SU-DHL-6 (cell line): ENCODE measurements at regions not wholly inside any gene's neighbourhood (a gene's known extent, or its start where the extent isn't known, plus 50 kb on each side); places are given as distances from the start of the nearest gene placed in this dataset.

Experiments used
- H2AFZ ChIP-seq: fragments of 200-600 bp; sonication (generic); 2 replicates; pipeline ENCODE4 v1.6.1; 2014; ENCODE audit warnings: low read depth, mild to moderate bottlenecking, moderate library complexity, mixed read lengths, antibody characterized with exemption, low read length; ENCODE audit not compliant: severe bottlenecking
- H3F3A ChIP-seq: fragments of 200-600 bp; shearing (Covaris generic); 2 replicates; pipeline ENCODE4 v1.6.0; 2016; ENCODE audit warnings: antibody characterized with exemption, mild to moderate bottlenecking; ENCODE audit not compliant: insufficient read depth
- H3K27ac ChIP-seq: fragments of 200-600 bp; sonication (generic); 2 replicates; pipeline ENCODE4 v1.5.1; 2016; ENCODE audit warnings: low read depth, mild to moderate bottlenecking, low read length, moderate library complexity, mixed read lengths
- H3K27me3 ChIP-seq: fragments of 200-600 bp; sonication (generic), shearing (Covaris generic); 2 replicates; pipeline ENCODE4 v1.6.0; 2014; ENCODE audit warnings: mild to moderate bottlenecking, low read length
- H3K36me3 ChIP-seq: fragments of 200-600 bp; sonication (generic); 2 replicates; pipeline ENCODE4 v1.6.1; 2014; ENCODE audit warnings: mild to moderate bottlenecking, low read length, mixed read lengths
- H3K4me2 ChIP-seq: fragments of 300-600, 200-600 bp; shearing (Covaris generic), sonication (generic); 2 replicates; pipeline ENCODE4 v1.6.0; 2014; ENCODE audit warnings: low read length, low read depth, mild to moderate bottlenecking; ENCODE audit not compliant: poor library complexity, severe bottlenecking
- H3K4me3 ChIP-seq: fragments of 200-600 bp; sonication (generic); 2 replicates; pipeline ENCODE4 v1.5.1; 2014; ENCODE audit warnings: antibody characterized with exemption, low read length, mild to moderate bottlenecking, mixed read lengths; ENCODE audit not compliant: insufficient read depth, poor library complexity, severe bottlenecking
- H3K79me2 ChIP-seq: fragments of 200-600 bp; sonication (generic); 2 replicates; pipeline ENCODE4 v1.6.1; 2014; ENCODE audit warnings: mild to moderate bottlenecking, low read length, moderate library complexity; ENCODE audit not compliant: insufficient read depth
- H3K9ac ChIP-seq: fragments of 200-600 bp; sonication (generic); 2 replicates; pipeline ENCODE4 v1.7.0; 2014; ENCODE audit warnings: mild to moderate bottlenecking, low read length
- H3K9me2 ChIP-seq: fragments of 200-600 bp; sonication (generic); replicated peaks from 2 replicates; pipeline ENCODE4 v1.6.1; 2014; ENCODE audit warnings: low read length; ENCODE audit not compliant: insufficient read depth
- H3K9me3 ChIP-seq: fragments of 200-600 bp; sonication (generic); 2 replicates; pipeline ENCODE4 v1.6.1; 2014; ENCODE audit warnings: low read length, mixed read lengths; ENCODE audit not compliant: insufficient read depth
- H4K20me1 ChIP-seq: fragments of 200-600 bp; sonication (generic); 2 replicates; pipeline ENCODE4 v1.6.1; 2014; ENCODE audit warnings: low read depth, mild to moderate bottlenecking, antibody characterized with exemption, low read length, moderate library complexity, mixed read lengths
- CTCF ChIP-seq: fragments of 200-600 bp; sonication (generic); IDR thresholded peaks from one replicate; pipeline ENCODE4 v1.5.1; 2017; ENCODE audit warnings: antibody characterized with exemption, mild to moderate bottlenecking, low read length, moderate library complexity; ENCODE audit not compliant: insufficient read depth, poor library complexity, severe bottlenecking
- EZH2phosphoT487 ChIP-seq: fragments of 200-600 bp; sonication (generic), shearing (Covaris generic); conservative IDR thresholded peaks from 2 replicates; pipeline ENCODE4 v1.6.1; 2018; ENCODE audit warnings: mild to moderate bottlenecking, antibody characterized with exemption, low read length, moderate library complexity, mixed read lengths

- no peak overlapping the region for H3K27ac ChIP-seq
- TF ChIP-seq CTCF = no peak
- no peak for TF ChIP-seq EZH2phosphoT487
- H3K4me3 ChIP-seq = no peak overlapping the region
- no peak overlapping the region for H3K4me2 ChIP-seq
- H2AFZ ChIP-seq = no peak overlapping the region
- no peaks in the 10 kb centered on the region for H3K9me3 ChIP-seq
- no peaks in the 10 kb centered on the region for H3K9me2 ChIP-seq
- no peaks in the 10 kb centered on the region for H3K36me3 ChIP-seq
- H4K20me1 ChIP-seq = no peaks in the 10 kb centered on the region
- H3K27me3 ChIP-seq = no peaks in the 10 kb centered on the region
- H3K9ac ChIP-seq = no peak overlapping the region
- peaks cover 2% of the 10 kb centered on the region; the same call in 1 of the 2 replicates for H3F3A ChIP-seq
- H3K79me2 ChIP-seq = no peaks in the 10 kb centered on the region
Observed at GRCh38 chr7:130904031-130904757, 170.2 kb upstream of the KLF14 start.

GRCh38 chr7:130904792-130905191, 170.8 kb upstream of the KLF14 start:
- no peaks in the 10 kb centered on the region for H3K27me3 ChIP-seq
- H3K9me3 ChIP-seq = no peaks in the 10 kb centered on the region
- no peaks in the 10 kb centered on the region; the same call in 1 of the 2 replicates for H3F3A ChIP-seq
- H4K20me1 ChIP-seq = no peaks in the 10 kb centered on the region
- no peak overlapping the region for H3K4me2 ChIP-seq
- no peak overlapping the region for H3K9ac ChIP-seq
- H3K9me2 ChIP-seq = no peaks in the 10 kb centered on the region
- no peak for TF ChIP-seq CTCF
- no peaks in the 10 kb centered on the region for H3K79me2 ChIP-seq
- no peak overlapping the region for H3K27ac ChIP-seq
- H3K4me3 ChIP-seq = no peak overlapping the region
- no peaks in the 10 kb centered on the region for H3K36me3 ChIP-seq
- H2AFZ ChIP-seq = no peak overlapping the region

DNA sequence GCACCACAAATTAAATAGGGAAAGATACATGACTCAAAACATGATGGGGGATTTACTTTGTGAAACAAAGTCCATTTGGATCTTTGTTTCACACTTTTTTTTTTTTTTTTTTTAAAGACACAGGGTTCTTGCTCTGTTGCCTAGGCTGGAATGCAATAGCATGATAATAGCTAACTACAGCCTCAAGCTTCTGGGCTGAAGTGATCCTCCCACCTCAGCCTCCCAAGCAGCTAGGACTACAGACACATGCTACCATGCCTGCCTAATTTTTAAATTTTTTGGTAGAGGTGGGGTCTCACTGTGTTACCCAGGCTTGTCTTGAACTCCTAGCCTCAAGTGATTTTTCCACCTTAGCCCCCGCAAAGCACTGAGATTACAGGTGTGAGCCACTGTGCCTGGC, 172.6 kb upstream of the KLF14 start:
- no peaks in the 10 kb centered on the region for H3K79me2 ChIP-seq
- no peaks in the 10 kb centered on the region for H3K9me2 ChIP-seq
- no peaks in the 10 kb centered on the region for H3K36me3 ChIP-seq
- H3K4me2 ChIP-seq = no peak overlapping the region
- no peak overlapping the region for H2AFZ ChIP-seq
- H3K27ac ChIP-seq = no peak overlapping the region
- no peaks in the 10 kb centered on the region for H3K27me3 ChIP-seq
- no peaks in the 10 kb centered on the region for H4K20me1 ChIP-seq
- no peaks in the 10 kb centered on the region; the same call in 1 of the 2 replicates for H3F3A ChIP-seq
- H3K9ac ChIP-seq = no peak overlapping the region
- H3K4me3 ChIP-seq = no peak overlapping the region
- TF ChIP-seq CTCF (no peak), EZH2phosphoT487 (no peak)
- H3K9me3 ChIP-seq = no peaks in the 10 kb centered on the region
